ENCODE measurements at regions not wholly inside any gene's neighbourhood (a gene's known extent, or its start where the extent isn't known, plus 50 kb on each side); places are given as distances from the start of the nearest gene placed in this dataset.
"Not testable (repeated sequence)": the region's sequence is repeated elsewhere in the genome, so short reads cannot be mapped to it uniquely, and the experiment has no call there.

DNA sequence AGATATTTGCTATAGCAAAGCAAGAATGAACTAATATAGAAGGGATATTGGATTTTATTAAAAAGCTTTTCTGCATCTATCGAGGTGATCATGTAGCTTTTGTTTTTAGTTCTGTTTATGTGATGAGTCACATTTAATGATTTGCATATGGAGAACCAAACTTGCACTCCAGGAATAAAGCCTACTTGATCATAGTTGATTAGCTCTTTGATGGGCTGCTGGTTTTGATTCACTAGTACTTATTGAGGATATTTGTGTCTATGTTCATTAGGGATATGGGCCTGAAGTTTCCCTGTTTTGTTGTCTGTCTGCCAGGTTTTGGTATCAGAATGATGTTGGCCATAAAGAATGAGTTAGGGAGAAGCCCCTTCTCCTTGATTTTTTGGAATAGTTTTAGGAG is 310.7 kb downstream of the ARPP21 start:
- DNase-seq, result no peak

DNA sequence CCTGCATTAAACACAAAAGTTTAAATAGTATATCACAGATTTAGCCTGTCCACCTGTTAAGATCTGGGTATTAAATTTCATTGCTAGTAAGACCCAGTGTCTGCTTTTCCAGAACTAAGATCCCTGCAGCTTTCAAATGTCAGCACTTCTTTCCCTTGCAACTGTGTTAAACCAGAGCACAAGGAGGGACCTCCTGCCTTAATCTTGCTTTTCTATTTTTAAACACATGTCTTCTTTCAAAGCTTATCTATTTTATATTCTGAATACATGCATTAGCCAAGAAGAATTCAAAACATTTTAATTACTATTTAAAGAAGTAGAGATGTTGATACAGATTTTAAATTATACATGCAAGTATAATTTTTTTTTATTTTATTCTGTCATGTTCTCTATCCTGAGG is 315.1 kb downstream of the ARPP21 start:
- no peak for DNase-seq

DNA sequence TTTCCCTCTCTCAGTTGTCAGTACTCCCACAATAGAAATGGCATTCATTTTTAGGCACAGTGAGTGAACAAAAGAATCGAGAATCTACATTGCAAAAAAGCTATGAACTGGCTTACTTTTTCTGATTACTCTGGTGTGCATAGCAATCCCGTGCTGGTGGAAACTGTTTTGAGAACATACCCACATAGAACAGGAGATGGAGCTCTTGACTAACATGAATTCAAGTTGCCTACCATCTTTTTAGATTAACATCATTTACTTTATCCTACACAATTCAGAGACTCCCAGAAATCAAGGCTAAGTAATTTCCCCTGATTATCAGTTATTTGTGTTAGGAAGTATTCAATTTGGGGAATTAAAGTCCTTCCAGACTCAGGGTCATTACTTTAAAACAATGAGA is 326.6 kb downstream of the ARPP21 start:
- no peak for DNase-seq

DNA sequence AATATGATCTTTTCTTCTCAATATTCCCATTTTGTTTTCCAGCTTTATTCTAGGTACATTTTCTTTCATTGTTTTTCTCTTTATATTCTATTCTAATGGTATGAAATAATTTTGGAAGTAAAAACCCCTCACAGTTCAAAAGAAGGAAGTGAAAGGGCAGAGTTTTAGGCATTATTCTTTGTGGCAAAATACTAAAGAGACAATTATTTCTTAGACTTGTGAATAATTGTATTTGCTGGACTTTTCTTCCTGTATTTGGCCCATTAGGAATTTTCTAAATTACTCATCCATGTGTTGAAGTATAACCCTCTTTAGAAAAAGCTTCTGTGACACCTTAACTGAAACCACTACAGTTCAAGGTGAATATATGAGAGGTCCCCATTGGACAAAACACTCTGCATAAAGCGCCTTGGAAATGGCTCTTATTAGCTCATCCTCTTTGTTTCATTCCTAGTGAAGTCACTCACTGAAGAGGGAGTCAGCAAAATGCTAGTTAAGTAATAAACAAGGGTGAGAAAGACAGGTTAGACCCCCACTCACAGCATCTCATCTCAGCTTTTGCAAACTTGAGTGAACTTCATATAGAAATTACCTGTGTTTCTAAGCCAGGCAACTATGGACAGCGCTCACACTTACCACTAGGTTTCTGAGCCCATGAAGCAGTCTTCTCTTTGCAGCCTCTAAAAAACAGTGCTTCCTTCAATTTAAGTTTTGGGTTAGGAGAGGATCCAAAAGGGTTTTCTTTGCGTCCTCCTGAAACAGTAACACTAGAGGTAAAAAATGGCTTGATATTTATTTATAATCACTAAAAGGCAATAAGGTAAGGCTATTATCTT is 327.5 kb downstream of the ARPP21 start:
- DNase-seq, result no peak

DNA sequence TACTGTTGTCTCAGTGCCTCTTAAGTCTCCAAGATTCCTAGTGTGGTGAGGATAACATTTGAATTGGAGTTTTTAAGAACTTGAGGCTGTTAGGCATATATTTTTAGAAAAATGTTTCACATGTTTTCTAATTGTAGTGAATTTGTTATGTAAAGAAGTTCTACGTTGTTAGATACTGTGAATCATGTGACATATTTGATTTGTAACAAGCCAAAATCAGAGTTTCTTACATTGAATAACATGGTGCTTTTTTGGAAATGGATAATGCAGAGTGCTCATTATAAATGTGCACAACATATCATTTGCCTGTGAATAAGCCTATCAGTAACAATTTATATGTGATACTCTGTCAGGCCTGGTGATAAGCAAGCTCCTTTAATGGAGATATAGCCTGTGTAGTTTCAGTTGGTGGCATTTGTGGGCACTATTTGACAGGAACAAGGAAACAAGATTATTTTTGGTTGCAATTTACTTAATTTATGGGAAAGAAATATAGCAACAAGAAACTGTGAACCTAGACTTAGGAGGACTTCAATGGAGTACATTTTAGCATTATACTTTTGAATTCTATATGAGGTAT is 328.8 kb downstream of the ARPP21 start:
- no peak for DNase-seq

DNA sequence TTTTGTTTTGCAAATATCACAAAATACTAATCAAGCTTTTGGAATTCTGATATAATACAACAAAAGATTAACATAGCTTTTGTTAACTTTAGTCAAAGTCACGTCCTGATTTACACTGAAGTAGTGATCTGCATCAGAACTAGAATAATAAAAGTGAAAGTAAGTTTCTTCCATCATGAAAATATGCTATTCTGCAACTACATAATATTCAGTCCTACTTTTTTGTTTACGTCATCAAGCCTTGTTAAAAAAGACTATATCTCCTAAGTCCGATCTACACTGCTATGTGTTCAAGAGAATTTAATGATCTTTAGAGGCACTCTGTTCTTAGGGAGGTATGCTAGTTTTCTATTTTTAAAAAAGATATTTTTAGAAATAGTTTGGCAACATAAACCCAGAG is 330.1 kb downstream of the ARPP21 start:
- no peak for DNase-seq

DNA sequence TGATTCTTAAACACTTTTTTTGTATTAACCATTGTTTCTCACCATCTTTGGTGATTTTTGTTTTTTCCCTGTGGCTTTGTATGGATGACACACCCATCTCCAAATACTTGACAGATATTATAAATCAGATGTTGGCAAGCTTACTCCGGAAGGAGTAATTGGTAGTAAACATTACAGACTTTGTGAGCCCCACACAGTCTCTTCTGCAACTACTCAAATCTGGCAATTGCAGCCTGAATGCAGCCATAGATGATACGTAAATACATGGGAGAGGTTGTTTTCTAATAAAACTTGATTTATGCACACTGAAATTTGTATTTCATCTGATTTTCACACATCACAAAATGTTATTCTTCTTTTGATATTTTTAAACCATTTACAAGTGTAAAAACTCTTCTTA is 331.5 kb downstream of the ARPP21 start:
- DNase-seq, result no peak

DNA sequence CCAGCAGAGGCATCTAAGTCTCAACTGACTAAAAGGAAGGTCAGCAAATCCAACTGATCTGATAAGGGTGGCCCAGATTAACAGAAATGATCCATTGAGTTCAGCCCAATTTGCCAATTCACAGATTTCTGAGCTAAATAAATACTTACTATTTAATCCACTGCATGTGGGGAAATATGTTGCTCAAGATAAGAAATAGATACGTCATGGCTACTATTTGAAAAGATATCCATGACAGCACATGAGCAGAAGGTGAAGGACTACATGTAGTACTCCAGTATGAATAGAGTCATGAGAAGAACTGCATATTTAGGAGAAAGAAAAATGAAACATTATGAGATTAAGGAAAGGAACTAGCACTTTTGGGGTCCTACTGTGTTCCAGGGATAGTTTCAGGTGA is 332.4 kb downstream of the ARPP21 start:
- no peak for DNase-seq

DNA sequence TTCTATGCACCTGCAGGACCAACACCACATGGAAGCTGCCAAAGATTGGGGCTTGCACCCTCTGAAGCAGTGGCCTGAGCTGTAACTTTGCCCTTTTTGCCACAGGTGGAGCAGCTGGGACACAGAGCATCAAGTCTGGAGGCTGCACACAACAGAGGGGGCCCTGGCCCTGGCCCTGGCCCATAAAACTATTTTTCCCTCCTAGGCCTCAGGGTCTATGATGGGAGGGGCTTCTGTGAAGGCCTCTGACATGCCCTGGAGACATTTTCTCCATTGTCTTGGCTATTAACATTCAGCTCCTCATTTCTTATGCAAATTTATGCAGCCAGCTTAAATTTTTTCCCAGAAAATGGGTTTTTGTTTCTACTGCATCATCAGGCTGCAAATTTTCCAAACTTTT is 335.5 kb downstream of the ARPP21 start:
- no peak for DNase-seq

DNA sequence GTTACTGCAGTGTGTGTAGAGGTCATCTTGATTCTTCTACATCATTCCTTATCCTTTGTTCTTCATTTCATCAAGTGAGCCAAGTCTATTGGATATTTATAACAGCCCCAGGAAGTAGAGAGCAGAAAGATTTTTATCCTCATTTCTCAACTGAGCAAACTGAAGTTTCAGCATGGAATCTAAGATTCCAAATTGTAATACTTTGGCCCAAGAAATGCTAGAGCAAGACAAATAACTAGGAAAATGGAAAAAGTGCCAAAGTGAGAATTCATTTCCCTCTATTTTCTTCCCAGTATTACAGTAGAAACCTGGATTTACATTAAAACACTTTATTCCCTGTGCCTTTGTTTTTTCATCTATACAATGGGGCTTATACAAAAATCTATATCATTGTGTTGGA is 346.8 kb downstream of the ARPP21 start:
- no peak for DNase-seq

DNA sequence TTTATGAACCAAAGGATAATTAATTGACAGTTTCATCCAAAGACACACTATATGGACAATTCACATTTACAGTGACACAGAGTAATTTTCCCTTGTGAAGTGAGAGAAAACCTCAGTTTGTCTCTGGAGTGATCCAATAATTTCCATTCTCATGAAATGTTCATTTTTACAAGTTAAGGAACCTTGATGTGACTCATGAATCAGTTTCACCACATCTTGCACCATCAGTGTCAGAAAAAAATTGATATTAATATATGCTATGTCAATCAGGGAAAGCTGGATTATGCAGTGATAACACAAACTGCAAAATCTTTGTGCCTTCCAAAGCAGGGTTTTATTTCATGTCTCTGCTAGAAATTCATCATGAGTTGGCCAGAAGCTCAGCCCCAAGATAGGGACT is 348.1 kb downstream of the ARPP21 start:
- no peak for DNase-seq

DNA sequence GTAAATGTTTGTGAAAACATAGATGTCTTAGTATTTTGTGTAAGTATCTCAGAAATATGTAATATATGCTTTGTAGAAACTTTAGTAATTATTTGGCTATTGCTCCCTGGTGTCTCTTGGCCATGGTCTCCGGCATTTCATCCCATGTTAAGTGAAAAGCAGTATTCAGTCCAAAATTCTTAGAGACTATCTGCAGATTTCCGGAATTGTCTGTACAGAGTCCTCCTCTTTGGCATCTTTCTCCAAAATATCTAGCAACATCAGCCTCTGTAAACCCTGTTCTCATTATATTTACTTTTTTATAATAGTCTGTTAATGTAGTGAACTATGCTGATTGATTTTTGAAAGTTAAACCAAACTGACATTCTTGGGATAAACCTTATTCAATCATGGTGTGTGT is 352.7 kb downstream of the ARPP21 start:
- no peak for DNase-seq

DNA sequence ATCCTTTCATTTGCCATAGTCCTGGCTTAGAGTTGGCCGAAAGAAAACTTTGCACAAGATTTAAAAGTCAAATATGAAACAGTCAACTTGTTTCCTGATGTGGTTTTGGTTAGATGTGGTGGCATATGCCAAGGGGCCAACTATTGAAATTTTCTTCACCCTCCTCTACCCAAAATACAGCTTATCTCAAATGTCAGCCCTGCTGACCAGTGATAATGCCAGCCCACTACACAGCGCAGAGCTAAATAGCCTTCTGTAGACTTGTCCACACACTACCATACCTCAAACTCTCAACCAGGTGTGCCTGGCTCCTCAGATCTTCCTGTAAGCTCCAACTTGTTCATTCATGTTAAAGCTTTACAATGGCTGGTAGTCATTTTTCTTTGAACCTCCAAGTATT is 368.5 kb upstream of the STAC start:
- DNase-seq, result no peak

DNA sequence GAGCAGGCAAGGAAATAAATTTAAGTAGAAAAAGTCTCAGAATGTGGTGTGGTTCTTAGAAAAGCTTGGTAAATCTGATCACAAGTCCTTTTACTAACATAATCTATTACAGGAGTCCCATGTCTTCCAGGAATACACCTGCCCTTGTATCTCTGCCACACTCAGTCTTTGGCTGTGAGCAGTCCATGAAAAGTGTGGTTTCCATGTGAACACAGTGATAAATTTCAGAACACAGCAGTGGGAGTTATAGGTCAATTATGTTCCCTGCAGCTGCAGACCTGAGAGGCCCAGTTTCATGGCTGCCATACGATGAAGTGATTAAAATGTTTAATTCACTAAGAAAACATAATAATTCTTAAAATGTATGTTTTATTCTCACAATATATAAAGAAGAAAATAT is 366.9 kb upstream of the STAC start:
- DNase-seq, result no peak

DNA sequence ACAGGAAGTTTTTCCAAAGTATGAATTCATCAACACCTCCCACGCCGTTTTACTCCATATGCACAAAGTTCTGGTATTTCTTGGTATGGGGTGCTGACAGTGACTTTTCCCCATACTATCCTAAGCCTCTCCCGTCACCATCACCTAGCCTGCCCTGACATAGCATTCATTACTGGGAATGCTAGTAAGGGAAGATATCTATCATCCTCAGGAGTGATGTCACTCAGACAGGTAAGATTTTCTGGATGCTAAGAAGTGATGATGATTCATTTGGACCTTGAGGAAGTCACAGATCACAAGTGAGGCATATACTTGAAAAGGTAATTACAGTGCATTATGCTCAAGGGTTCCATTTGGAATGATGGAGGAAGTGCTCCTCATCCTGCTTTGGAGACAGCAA is 355.1 kb upstream of the STAC start:
- DNase-seq, result no peak

DNA sequence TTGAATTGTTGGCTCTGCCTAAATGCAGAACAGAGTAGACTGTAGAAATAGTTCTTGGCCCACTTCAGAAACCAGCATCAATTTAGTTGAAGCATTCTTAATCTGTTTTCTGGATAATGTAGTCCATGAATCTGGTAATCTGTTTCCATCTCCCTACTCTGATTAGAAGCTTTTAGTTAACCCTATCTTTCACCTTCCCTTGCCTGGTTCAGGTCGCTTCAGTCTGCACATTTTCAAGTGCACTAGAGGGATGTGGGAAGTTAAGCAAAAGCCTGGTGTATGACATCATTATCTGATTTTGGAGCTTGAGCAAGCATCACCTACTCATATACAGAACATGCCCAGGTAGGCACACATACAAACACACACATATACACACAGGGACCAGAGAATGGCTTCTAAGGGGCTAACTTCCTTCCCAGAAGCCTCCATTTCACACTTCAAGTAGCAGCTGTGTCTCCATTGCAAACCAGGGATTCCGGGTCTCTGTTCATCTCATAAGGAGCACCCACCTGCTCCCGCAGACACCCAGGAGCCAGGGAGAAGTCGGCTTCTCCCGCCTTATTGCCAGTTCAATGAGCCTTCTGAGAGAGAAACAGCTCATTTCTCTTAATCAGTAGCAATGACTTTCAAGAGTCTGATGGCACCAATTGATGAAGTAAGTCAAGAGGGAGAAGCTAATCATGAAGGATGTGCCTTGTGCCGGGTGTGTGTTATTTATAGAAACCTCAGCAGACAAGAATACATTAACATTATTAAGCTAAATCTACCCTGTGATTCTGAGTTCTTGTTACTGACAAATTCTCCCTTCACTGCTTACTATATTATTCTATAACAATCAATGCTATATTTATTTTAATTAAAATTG is 347.9 kb upstream of the STAC start:
- no peak for DNase-seq

DNA sequence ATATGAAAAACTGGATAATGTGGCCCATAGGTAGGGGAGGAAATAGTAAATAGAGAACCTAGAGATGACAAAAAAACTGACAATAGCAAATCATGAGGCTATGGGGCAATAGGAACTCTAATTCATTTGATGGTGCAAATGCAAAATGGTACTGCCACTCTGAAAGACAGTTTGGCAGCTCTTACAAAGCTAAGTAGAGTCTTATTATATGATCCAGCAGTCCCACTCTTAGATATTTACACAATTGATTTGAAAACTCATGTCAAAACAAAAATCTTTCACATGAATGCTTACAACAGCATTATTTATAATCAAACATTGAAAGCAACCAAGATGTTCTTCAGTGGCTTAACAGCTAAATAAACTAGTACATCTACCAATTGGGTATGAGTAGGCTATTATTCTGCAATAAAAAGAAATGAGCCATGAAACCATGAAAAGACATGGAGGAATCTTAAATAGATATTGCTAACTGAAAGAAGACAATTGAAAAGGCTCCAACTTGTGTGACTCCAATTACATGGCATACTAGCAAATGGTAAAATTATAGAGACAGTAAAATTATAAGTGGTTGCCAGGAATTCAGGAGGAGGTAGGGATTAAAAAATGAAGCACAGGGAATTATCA is 321.8 kb upstream of the STAC start:
- DNase-seq, result no peak

DNA sequence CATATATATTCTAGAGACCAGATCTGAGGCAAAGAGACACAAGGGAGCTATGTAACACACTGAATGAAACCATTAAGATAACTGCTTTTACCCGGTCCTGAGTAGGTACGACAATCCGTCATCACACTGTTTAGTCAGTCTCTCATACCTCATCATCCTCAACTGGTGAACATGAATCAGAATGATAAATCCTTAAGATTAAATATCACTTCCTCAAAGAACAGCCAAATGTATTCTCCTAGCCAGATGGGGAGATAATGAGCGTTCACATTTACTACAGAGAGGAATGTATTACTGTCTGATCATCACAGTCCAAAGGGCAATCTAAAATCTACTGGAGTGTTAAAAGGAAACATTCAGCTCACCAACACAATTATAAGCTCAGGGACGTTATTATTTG is 319.4 kb upstream of the STAC start:
- DNase-seq, result no peak

DNA sequence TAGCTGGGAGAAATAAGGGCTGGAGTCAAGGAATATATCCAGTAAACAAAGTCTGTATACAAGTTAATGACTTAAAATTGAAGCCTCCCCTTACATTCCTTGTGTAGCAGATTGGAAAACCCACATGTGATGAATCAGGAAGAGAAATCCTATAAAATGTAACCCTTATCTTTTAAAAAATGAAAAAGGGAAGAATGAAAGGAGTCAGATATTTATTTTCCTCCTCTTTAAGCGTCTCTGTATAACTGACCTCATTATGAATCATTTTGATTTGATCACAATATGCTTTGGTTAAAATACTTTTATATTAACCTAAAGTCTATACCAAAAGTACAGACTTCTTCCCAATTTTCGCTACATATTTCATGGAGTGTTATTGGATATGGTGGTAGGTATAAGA is 316.3 kb upstream of the STAC start:
- no peak for DNase-seq

DNA sequence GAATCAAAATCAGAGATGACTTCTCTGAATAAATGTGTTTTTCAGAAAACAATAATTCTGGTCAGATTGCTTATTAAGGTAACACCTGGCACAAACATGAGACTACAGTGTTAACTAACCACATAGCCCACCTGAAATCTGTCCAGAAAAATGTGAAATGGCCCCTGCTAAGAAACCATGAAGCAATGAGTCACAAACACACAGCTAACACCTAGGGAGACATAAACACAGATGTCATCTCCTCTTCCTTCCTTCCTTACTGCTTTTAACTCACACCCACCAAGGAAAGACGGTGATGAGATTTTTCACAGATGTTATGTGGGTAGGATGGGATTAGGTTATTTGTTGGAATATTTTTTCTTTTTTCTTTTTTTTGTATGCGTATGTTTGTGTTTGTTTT is 315.0 kb upstream of the STAC start:
- DNase-seq, result no peak

DNA sequence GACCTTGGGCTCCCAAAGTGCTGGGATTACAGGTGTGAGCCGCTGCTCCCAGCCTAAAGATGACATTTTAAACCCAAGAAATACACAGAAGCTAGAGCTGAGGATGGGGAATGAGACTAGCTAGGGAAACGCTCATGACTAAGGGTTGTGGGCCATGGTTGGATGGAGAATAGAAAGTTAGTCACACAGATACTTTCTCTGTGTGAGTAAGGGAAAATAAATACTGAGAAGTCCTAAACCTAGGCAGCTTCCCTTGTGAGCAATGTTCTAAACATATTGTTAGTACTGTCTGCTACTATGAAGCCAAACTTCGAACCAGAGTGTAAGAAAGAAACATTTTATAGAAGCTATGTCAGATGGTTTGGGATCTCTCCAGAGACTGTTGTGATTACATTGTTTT is 304.8 kb upstream of the STAC start:
- DNase-seq, result no peak

DNA sequence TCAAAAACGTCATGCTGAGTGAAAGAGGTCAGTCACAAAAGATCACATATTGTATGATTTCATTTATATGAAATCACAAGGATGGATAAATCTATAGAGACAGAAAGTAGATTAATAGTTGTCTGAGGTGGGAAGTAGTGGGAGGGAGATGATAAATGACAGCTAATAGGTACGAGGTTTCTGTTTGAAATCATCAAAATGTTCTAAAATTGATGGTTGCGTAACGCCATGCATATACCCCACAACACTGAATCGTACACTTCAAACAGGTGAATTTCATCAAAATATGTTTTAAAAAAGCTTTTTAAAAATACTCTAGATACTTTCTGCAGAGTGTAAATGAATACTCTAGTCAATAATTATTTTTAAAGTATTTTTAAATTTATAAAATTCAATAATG is 303.0 kb upstream of the STAC start:
- no peak for DNase-seq

DNA sequence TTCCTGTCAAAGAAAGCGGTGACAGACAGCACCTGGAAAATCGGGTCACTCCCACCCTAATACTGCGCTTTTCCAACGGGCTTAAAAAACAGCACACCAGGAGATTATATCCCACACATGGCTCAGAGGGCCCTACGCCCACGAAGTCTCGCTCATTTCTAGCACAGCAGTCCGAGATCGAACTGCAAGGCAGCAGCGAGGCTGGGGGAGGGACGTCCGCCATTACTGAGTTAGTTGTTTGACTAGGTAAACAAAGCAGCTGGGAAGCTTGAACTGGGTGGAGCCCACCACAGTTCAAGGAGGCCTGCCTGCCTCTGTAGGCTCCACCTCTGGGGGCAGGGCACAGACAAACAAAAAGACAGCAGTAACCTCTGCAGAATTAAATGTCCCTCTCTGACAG is 297.3 kb upstream of the STAC start:
- not testable (repeated sequence) for DNase-seq

DNA sequence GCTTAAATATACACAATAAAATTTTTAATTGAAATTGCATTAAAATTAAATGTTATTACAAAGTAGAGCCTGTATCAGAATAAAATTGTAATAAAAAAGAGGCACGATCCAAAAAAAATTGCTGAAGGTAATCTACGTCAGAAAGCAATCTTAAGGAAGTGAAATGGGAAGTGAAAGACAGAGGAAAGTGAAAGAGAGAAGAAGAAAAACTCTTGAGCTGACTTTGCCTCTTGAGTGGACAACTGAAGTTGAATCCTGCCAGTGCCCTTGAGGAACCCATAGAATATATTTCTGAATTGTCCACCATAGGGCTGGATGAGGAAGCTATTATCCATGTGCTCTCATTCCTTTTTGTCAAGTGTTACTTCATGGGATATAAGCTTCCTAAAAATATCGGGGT is 285.1 kb upstream of the STAC start:
- DNase-seq, result no peak
